GM21367 (cell line): ENCODE measurements at regions not wholly inside any gene's neighbourhood (a gene's known extent, or its start where the extent isn't known, plus 50 kb on each side); places are given as distances from the start of the nearest gene placed in this dataset.
"Not testable (repeated sequence)": the region's sequence is repeated elsewhere in the genome, so short reads cannot be mapped to it uniquely, and the experiment has no call there.

Experiments
- ATAC-seq: cut with Tn5 transposase; IDR thresholded peaks from one replicate; pipeline ENCODE4 v1.9.1; 2021; ENCODE audit not compliant: unreplicated experiment

DNA sequence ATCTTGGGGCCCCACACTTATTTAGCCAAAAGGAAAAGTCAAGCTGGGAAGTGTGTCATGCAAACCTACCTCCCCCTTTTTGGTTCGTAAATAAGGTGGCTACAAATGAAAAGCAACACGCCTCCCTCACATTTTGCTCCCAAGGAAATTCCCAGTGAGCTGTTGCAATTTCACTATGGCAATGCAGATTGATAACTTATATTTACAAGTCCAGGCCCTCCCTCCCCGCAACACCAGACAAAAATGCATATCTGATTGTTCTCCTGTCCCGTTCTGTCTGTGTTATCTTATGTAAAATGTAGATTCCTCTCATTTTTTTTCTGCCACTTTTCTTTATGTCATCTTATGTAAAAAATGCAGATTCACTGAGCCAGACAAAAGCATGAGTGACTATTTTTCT, 1305.3 kb downstream of the SLITRK5 start:
- ATAC-seq: no peak

DNA sequence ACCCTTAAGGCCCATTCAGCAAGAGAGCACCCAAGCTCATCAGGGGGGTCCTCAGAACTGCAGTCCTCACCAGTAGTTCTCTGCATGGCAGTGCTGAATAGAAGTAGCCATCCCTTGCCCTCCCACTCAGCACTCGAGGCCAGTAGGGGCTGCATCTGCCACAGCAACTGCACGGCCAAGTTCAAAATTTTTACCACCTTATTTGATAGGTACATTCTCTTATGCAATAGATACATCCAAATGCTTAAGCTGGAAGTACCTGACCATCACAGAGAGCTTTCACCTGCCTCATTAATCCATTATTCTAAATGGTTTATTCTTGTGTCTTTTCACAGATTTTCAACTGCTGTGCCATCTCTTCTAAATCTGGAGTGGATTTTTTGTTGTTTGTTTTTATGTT, 1307.4 kb downstream of the SLITRK5 start:
- no peak for ATAC-seq

DNA sequence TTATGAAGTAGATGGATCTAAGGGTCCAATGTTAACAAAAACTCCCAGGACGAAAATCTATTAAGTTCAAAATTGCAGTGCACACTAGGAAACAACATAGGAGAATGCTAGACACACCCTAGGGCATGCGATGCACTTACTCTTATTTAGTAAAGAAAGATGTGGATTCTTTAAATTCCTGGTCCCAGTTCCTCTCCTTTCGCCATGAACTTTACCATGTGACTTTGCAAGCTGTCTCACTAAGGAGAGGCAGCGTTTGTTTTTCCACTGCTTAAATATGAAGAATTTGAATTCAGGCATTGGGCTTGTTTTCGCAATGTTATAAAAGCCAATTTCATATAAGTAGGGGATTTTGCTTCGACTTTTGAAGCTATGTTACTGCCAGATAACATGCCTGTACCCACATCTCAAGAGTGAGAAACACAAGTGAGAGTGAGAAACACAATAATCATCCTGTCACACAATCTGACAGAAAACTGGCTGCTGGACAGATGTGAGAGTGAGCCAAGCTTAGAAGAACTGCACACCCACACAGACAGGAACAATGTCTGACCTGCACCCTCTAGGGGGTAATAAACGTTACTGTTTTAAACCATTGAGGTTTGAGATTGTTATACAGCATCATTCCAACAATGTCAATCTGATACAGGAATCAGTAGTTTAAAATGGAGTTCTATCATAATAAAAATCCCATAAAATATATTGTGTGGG, 1308.4 kb downstream of the SLITRK5 start:
- ATAC-seq: no peak

DNA sequence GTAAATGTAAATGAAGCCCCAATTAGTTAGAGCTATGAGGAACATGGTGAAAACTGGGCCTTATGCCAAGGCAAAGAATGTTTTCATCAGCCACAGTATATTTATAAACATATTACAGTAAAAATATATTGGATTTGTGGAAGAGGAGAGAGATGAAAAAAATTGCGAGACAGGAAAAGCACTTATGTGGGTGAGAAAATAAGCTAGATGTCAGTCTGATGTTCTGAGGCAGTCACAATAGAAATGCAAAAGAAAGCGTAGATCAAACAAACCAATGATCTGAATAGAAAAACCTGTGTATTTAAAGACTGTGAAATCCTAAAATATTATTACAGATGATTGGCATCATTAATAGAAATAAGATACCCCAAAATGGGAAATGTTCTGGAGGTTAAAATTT, 1332.5 kb downstream of the SLITRK5 start:
- ATAC-seq: no peak

DNA sequence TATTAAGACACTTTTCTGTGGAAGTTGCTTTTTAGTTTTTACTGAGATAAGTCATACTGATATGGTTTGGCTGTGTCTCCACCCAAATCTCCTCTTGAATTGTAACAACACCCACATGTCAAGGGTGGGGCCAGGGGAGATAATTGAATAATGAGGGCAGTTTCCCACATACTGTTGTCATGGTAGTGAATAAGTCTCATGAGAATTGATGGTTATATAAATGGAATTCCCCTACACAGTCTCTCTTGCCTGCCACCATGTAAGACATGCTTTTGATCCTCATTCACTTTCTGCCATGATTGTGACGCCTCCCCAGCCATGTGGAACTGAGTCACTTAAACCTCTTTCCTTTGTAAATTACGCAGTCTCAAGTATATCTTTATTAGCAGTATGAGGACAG, 1340.4 kb downstream of the SLITRK5 start:
- no peak for ATAC-seq

DNA sequence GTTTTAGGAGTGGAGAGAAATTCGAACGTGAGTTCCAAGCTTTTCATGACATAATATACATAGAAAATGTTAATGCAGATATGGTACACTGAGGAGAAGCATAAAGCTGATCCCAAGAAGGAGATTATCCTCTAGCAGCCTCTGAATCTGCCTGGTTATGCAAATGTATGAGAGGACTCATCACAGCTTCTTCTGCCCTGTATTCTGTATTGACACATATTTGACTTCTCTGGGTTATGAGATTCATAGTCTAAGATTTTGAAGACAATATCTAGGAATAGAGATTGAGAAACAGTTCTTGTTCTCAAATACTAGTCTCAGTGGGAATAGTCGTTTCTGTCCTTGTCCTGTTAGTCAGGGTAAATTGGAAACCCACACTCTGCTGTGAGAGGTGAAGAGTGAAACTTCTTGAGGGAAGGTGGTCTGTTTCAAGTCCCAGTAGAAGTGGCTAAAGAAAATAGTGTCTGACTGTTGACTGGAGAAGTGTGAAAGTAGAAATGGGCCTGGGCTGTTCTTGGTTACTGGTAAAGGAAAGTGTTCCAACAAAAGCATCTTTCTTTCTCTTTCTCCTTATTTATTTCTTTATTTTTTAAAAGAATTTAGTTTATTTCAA, 1356.6 kb downstream of the SLITRK5 start:
- ATAC-seq: no peak

DNA sequence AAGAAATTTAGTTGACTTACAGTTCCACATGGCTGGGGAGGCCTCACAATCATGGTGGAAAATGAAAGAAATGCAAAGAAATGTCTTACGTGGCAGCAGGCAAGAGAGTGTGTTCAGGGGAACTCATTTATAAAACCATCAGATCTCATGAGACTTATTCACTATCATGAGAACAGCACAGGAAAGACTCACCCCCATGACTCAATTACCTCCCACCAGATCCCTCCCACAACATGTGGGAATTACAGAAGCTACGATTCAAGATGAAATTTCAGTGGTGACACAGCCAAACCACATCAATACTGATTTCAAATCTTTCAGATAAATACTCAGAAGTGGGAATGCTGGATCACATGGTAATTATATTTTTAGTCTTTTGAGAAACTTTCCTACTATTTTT, 1357.9 kb downstream of the SLITRK5 start:
- ATAC-seq: no peak

DNA sequence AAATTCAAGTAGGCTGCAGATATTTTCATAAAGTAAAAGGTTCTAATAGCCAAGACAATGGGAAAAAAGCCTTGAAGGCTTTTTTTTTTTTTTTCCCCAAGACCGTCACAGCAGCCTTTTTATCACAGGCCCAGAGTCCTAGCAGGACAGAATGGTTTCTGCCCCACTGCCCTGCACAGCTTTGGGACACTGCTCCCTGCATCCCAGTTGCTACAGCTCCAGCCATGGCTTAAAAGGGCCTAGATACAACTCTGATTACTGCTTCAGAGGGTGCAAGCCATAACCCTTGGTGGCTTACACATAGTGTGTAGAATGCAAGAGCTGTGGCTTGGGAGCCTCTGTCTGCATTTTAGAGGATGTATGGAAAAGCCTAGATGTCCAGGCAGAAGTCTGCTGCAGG, 1362.8 kb downstream of the SLITRK5 start:
- ATAC-seq: no peak

DNA sequence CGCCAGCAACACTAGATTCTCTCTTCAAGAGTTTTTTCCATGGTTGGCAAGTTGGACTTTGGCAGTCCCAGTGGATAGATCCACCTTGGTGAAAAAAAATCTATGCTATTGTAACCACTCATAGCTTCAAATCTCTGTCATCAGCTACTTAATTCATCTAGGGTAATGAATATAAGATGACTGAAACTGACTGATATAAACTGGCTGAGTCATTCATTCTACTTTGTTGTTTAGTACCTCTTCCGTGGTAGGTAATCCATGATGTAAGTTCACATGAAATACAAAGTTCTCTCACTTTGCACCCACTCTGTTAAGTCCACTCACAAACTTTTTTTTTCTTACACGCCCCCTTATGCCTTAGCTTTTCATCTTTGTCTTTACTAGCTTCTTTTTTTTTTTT, 1381.5 kb downstream of the SLITRK5 start:
- ATAC-seq: no peak

DNA sequence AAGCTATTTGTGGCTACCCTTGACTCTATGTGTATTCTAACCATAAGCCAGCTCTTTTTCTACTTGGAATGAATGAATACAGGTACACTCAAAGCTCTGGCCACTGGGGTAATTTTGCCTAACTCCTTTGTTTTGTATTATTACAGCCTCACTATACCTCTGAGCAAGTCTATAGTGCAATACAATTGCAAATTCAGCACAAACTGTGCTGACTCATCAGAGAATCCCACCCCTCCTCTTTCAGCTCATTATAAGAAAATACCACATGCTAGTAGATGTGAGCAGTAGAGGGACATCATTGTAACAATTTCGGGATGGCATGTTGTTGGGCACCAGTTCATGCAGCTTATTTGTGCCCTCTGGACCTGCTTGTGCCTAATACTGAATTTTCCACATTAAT, 1382.2 kb downstream of the SLITRK5 start:
- no peak for ATAC-seq

DNA sequence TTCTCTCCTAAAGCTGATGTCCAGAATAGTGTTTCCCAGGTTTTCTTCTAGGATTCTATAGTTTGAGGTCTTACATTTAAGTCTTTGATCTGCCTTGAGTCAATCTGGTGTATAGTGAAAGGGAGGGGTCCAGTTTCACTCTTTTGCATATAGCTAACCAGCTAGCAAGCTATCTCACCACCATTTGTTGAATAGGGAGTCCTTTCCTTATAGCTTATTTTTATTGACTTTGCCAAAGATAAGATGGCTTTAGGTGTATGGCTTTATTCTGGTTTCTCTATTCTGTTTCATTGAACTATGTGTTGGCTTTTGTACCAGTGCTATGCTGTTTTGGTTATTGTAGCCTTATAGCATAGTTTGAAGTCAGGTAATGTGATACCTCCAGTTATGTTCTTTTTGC, 1386.1 kb downstream of the SLITRK5 start:
- no peak for ATAC-seq

DNA sequence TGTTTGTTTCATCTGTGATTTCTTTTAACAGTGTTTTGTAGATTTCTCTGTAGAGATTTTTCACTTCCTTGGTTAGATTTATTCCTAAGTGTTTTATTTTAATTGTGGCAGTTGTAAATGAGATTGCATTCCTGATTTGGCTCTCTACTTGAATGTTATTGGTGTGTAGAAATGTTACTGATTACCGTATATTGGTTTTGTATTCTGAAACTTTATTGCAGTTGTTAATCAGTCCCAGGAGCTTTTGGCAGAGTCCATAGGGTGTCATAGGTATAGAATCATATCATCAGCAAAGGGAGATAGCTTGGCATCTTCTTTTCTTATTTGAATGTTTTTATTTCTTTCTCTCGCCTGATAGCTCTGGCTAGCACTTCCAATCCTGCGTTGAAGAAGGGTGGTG, 1386.7 kb downstream of the SLITRK5 start:
- no peak for ATAC-seq

DNA sequence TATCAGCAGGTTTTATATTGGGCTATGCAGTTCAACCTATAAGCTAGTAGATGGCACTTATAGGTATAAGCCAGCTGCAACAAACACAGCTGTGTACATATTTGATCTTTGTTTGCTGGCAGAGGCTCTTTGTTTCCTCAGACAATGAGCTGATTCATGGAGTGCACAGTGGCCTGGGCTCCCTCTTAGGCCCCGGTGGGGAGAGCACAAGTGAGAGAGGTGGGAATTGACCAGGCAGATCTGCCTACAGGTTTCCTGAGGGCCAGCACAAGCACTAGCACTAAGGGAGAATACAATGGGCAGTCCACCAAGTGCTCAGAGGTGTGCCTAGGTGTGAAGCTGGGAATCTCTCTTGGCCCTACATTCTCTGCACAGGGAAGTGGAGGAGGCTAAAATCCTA, 1390.7 kb downstream of the SLITRK5 start:
- no peak for ATAC-seq

DNA sequence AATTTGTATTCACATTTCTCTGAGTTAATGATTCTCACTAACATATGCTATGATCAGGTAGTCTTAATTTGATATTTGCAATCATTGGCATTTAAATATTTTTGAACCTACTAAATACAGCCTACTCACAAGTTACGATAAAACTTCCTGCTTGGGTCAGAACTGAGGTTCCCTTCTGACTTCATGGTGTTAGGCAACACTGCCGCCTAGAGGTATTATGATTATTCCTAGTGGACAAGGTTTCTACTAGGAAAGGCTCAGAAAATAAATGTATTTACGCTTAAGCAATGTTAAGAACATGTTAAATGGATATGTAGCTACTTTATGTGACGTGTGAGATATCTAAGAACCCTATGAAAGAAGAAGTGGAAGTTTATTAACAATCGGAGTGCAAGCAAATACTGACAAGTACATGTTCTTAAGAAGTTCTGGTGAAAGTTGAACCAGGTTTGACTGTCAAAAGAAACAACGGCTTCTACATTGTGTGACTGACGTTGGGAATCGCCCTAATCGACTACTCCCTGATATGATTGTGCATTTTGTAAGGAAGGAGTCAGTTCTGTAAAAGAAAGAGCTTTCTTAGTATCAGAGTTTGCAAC, 1395.8 kb downstream of the SLITRK5 start:
- ATAC-seq: no peak

DNA sequence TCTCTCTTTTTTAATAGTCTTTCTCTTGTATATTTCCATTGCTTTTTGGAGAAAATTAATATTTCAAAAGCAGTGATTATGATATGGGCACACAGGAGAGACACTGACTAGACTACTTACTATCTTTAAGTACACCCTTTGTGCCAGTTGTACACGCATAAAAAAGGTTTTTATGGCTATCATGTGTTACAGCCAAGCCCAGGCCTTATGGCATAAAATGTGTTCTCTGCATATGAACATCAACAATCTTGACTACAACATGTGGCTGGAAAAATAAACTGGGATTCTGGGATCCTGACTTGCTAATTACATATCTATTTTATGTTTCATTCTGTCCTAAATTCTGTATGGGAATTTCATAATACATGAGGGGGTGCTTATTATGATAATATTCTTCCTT, 1401.8 kb downstream of the SLITRK5 start:
- no peak for ATAC-seq

DNA sequence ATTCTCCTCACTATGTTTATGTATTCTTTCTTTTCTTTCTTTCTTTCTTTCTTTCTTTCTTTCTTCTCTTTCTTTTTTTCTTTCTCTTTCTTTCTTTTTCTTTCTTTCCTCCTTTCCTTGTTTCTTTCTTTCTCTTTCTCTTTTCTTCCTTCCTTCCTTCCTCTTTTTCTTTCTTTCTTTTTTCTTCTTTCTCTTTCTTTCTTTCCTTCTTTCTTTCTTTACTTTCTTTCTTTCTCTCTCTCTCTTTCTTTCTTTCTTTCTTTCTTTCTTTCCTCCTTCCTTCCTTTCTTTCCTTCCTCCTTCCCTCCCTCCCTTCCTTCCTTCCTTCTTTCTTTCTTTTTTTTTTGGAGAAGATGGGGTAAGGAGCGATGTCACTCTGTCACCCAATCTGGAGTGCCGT, 1405.5 kb downstream of the SLITRK5 start:
- no peak for ATAC-seq

DNA sequence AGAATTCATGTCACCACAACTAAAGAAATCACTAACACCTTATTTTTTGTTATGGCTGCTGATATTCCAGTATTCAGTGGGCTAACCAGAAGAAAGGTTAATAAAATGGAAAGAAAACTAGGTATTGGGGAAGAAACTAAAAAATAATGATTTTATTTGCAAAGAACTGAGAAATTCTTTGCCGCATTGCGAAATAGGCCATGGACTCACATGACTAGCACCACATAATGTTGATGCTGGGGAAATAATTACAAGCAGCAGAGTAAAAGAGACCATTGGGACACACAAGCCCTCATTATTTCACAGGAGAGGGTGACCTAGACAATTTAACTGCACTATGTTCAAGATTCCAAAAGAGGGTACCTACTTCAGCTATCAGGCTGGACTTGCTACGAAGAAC, 1411.5 kb downstream of the SLITRK5 start:
- ATAC-seq: no peak

DNA sequence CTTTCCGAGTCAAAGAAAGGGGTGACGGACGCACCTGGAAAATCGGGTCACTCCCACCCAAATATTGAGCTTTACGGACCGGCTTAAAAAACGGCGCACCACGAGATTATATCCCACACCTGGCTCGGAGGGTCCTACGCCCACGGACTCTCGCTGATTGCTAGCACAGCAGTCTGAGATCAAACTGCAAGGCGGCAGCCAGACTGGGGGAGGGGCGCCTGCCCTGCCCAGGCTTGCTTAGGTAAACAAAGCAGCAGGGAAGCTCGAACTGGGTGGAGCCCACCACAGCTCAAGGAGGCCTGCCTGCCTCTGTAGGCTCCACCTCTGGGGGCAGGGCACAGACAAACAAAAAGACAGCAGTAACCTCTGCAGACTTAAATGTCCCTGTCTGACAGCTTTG, 1416.9 kb downstream of the SLITRK5 start:
- ATAC-seq: not testable (repeated sequence)

DNA sequence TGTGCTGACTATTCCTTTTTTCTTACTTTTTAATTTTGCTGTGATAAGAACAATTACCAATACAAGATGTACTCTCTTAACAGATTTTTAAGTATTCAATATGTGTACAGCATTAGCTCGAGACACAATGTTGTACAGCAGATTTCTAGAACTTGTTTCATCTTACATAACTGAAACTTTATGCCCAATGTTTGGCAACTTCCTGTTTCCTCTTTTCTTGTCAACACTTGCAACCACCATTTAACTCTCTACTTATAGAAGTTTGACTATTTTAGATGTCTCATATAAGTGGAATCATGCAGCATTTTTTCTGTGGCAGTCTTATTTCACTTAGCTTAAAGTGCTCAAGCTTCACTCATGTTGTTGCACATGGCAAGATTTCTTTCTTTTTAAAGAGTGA, 1426.8 kb downstream of the SLITRK5 start:
- ATAC-seq: no peak

DNA sequence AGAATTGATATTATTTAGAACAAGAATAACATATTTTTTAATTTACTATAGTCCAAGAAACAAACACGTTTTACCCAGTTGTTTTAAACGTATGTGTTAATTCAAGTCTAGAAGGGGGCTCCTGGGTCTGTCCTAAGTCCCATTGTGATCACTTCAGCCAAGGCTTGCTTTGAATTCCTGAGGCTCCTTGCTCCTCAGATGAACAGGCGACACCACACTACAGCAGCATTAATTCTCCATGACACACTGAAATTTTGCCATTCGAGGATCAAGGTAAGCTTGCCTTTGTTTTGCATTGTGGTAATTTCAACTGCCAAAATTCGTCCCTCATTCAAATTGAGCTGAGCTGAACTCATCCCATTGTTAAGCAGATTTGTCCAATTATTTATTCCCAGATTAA, 1442.6 kb downstream of the SLITRK5 start:
- ATAC-seq: no peak

DNA sequence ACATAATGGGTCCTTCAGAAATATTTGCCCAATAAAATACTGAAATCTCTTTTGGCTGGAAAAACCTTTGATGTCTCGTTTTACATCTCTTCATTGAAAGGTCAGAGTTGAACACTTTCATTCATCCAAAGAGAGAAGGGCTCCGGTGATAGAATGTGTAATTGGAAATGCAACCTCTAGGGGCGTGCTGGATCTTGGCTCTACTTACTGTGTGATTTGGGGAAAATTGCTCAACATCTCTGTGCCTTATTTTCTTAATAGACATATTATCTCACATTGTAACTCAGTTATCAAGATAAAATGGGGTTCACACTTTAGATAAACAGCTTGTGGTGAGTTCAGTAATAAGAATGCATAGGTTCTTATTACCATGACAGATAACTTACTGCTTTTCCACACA, 1444.1 kb downstream of the SLITRK5 start:
- no peak for ATAC-seq

DNA sequence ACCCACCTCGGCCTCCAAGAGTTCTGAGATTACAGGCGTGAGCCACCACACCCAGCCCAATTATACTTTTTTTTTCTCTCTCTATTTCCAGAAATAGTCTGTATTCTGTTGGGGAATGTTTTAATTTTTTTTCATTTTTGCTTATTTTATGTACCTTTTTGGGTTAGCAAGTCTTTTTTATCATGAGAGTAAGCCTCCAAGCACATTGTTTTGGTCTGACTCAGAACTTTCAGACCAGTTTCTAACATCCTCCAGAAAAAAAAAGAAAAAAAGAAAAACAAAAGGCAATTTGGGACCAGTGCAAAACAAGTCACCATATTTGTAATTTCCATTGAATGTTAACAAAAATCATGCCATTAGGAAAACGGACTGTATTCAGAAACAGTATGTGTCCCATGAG, 1465.5 kb downstream of the SLITRK5 start:
- ATAC-seq: no peak

DNA sequence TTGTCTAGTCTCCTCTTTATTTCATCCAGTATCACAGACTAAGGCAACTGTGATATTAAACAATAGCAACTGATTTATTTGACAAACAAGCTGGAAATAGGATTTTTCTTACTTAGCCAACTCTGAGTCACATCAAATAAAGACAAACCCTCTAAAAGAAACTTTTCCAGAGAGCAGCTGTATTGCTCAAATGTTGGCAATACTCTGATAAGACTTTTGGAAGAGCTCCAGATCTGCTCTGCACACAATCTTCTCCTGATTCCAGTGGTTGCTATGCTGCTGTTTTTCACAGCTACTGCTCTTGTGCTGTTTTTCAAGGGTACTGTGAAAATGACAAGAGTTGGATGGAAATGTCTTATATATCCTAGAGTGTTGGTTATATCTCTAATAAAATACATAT, 1479.2 kb downstream of the SLITRK5 start:
- ATAC-seq: no peak
